Left lobe of liver (tissue), 2 donors: ENCODE measurements at regions not wholly inside any gene's neighbourhood (a gene's known extent, or its start where the extent isn't known, plus 50 kb on each side); places are given as distances from the start of the nearest gene placed in this dataset.
A peak's percentile ranks its signal among the peaks of the same experiment; 100 is the strongest.
"Not testable (repeated sequence)": the region's sequence is repeated elsewhere in the genome, so short reads cannot be mapped to it uniquely, and the experiment has no call there.

Experiments
- ATAC-seq: fragments of 200-7000 bp; cut with Tn5 transposase; one replicate; pipeline ENCODE4 v1.9.1; 2020; ENCODE audit warnings: mild to moderate bottlenecking, moderate library complexity
- DNase-seq: peaks from one replicate; pipeline ENCODE4 v3.0.0-alpha.2; 2020; ENCODE audit warnings: low spot score
- donor health status: DM: no; HTN: no; CAD: no; lungs with moderate emphysema.
- donor health status: DM: no; HTN: yes; CAD: no.

- no peak for DNase-seq
Measured at GRCh38 chr1:74937176-74937575, 197.0 kb upstream of the LHX8 start.

GRCh38 chr1:74943046-74943445 is 191.1 kb upstream of the LHX8 start:
- no peak for ATAC-seq
- no peak for DNase-seq

More at GRCh38 chr1:74937176-74937575, 197.0 kb upstream of the LHX8 start:
- ATAC-seq = no peak

GRCh38 chr1:74946388-74946787 is 187.8 kb upstream of the LHX8 start:
- ATAC-seq = no peak
- no peak for DNase-seq

GRCh38 chr1:74949348-74949747 is 184.8 kb upstream of the LHX8 start:
- not testable (repeated sequence) for ATAC-seq, DNase-seq

GRCh38 chr1:74951981-74952380 is 182.2 kb upstream of the LHX8 start:
- not testable (repeated sequence) for ATAC-seq, DNase-seq

- ATAC-seq (no peak), DNase-seq (no peak)
Measured at GRCh38 chr1:74952786-74953185, 181.4 kb upstream of the LHX8 start.

- no peak for DNase-seq
- no peak for ATAC-seq
Measured at GRCh38 chr1:74953622-74954021, 180.6 kb upstream of the LHX8 start.

GRCh38 chr1:74963120-74963519 is 171.1 kb upstream of the LHX8 start:
- DNase-seq (no peak), ATAC-seq (no peak)

GRCh38 chr1:74964508-74965102 is 169.6 kb upstream of the LHX8 start:
- no peak for ATAC-seq
- DNase-seq = no peak

- no peak for DNase-seq
- ATAC-seq = peak; percentile 60
Measured at GRCh38 chr1:74969566-74970135, 164.5 kb upstream of the LHX8 start.

GRCh38 chr1:74971982-74972381 is 162.2 kb upstream of the LHX8 start:
- ATAC-seq = no peak
- no peak for DNase-seq

- DNase-seq = no peak
- ATAC-seq = no peak
Measured at GRCh38 chr1:74976491-74976890, 157.7 kb upstream of the LHX8 start.

- not testable (repeated sequence) for ATAC-seq, DNase-seq
Measured at GRCh38 chr1:74992448-74992847, 141.7 kb upstream of the LHX8 start.

- DNase-seq = no peak
- ATAC-seq = no peak
Measured at GRCh38 chr1:74995821-74996220, 138.4 kb upstream of the LHX8 start.

- no peak for DNase-seq
- no peak for ATAC-seq
Measured at GRCh38 chr1:75010547-75010946, 123.6 kb upstream of the LHX8 start.

- DNase-seq = no peak
- no peak for ATAC-seq
Measured at GRCh38 chr1:75014250-75014649, 119.9 kb upstream of the LHX8 start.

- no peak for ATAC-seq
- DNase-seq = no peak
Measured at GRCh38 chr1:75023005-75023404, 111.2 kb upstream of the LHX8 start.

- DNase-seq = no peak
- ATAC-seq = no peak
Measured at GRCh38 chr1:75034376-75034775, 99.8 kb upstream of the LHX8 start.

- no peak for ATAC-seq
Measured at GRCh38 chr1:75035536-75035935, 98.7 kb upstream of the LHX8 start.

GRCh38 chr1:75053207-75053606 is 81.0 kb upstream of the LHX8 start:
- DNase-seq (no peak), ATAC-seq (peak; percentile 48)

More at GRCh38 chr1:75035536-75035935, 98.7 kb upstream of the LHX8 start:
- no peak for DNase-seq

- no peak for ATAC-seq
Measured at GRCh38 chr1:75058424-75058823, 75.8 kb upstream of the LHX8 start.

GRCh38 chr1:75062111-75062510 is 72.1 kb upstream of the LHX8 start:
- DNase-seq = no peak
- ATAC-seq = no peak

More at GRCh38 chr1:75058424-75058823, 75.8 kb upstream of the LHX8 start:
- no peak for DNase-seq

GRCh38 chr1:75067975-75068374 is 66.2 kb upstream of the LHX8 start:
- DNase-seq (no peak), ATAC-seq (no peak)
